MM.1S (cell line): ENCODE measurements at regions not wholly inside any gene's neighbourhood (a gene's known extent, or its start where the extent isn't known, plus 50 kb on each side); places are given as distances from the start of the nearest gene placed in this dataset.

Experiments
- CTCF ChIP-seq: fragments of 300-600 bp; sonication (generic); IDR thresholded peaks from 2 replicates; pipeline ENCODE4 v1.5.1; 2016; ENCODE audit warnings: antibody characterized with exemption, low read length, mixed read lengths
- EZH2 ChIP-seq: fragments of 300-600 bp; sonication (generic); optimal IDR thresholded peaks from 2 replicates; pipeline ENCODE3; 2017; ENCODE audit warnings: low read depth, mild to moderate bottlenecking, antibody characterized with exemption, low read length, mixed read lengths
- EZH2phosphoT487 ChIP-seq: fragments of 300-600 bp; sonication (generic); IDR thresholded peaks from 2 replicates; pipeline ENCODE4 v1.6.1; 2018; ENCODE audit warnings: antibody characterized with exemption, low read length

- TF ChIP-seq CTCF = no peak
- TF ChIP-seq EZH2 = no peak
- no peak for TF ChIP-seq EZH2phosphoT487
Measured at GRCh38 chr9:3136230-3136629, 292.3 kb upstream of the PUM3 start.
